AG04449 (cell line): ENCODE measurements at regions not wholly inside any gene's neighbourhood (a gene's known extent, or its start where the extent isn't known, plus 50 kb on each side); places are given as distances from the start of the nearest gene placed in this dataset.

ENCODE experiments used
- CTCF ChIA-PET: fragments of 350-600 bp; formaldehyde crosslinking; extraction: SDS; loops from one replicate; lab custom pipeline; 2021; ENCODE audit warnings: antibody characterized with exemption; lab: Yijun Ruan, JAX
- POLR2A ChIA-PET: fragments of 400-600, 350-600 bp; formaldehyde crosslinking; extraction: SDS; loops from one replicate; lab custom pipeline; 2020; ENCODE audit warnings: antibody characterized with exemption, inconsistent platforms; lab: Yijun Ruan, JAX
- DNase-seq: peaks from one replicate; pipeline ENCODE4 v3.0.0-alpha.2; 2010; ENCODE audit warnings: low read depth, low spot score
- H3K4me3 ChIP-seq: 2 replicates; pipeline ENCODE4 v1.5.1; 2011; ENCODE audit warnings: low read depth, mild to moderate bottlenecking, control low read depth, low read length
- TF ChIP-seq, protein P1 (sequence below): IDR thresholded peaks from one replicate; pipeline ENCODE4 v1.5.1; 2011; ENCODE audit warnings: mild to moderate bottlenecking, moderate library complexity, low read length, control low read depth, inconsistent platforms; ENCODE audit not compliant: insufficient read depth; ENCODE audit errors: missing control alignments

- POLR2A ChIA-PET = no interaction called here
- no peak overlapping the region for H3K4me3 ChIP-seq
- TF ChIP-seq, protein P1, sequence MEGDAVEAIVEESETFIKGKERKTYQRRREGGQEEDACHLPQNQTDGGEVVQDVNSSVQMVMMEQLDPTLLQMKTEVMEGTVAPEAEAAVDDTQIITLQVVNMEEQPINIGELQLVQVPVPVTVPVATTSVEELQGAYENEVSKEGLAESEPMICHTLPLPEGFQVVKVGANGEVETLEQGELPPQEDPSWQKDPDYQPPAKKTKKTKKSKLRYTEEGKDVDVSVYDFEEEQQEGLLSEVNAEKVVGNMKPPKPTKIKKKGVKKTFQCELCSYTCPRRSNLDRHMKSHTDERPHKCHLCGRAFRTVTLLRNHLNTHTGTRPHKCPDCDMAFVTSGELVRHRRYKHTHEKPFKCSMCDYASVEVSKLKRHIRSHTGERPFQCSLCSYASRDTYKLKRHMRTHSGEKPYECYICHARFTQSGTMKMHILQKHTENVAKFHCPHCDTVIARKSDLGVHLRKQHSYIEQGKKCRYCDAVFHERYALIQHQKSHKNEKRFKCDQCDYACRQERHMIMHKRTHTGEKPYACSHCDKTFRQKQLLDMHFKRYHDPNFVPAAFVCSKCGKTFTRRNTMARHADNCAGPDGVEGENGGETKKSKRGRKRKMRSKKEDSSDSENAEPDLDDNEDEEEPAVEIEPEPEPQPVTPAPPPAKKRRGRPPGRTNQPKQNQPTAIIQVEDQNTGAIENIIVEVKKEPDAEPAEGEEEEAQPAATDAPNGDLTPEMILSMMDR = no peak
- no peak for DNase-seq
- CTCF ChIA-PET = interaction anchor here (1.7 kb wide), 1 partner anchor 23 kb away, joined by 4 read pairs; no protein-coding TSS in a partner anchor
Measured at GRCh38 chr2:217016796-217017419, 157.0 kb upstream of the TNP1 start.

DNA sequence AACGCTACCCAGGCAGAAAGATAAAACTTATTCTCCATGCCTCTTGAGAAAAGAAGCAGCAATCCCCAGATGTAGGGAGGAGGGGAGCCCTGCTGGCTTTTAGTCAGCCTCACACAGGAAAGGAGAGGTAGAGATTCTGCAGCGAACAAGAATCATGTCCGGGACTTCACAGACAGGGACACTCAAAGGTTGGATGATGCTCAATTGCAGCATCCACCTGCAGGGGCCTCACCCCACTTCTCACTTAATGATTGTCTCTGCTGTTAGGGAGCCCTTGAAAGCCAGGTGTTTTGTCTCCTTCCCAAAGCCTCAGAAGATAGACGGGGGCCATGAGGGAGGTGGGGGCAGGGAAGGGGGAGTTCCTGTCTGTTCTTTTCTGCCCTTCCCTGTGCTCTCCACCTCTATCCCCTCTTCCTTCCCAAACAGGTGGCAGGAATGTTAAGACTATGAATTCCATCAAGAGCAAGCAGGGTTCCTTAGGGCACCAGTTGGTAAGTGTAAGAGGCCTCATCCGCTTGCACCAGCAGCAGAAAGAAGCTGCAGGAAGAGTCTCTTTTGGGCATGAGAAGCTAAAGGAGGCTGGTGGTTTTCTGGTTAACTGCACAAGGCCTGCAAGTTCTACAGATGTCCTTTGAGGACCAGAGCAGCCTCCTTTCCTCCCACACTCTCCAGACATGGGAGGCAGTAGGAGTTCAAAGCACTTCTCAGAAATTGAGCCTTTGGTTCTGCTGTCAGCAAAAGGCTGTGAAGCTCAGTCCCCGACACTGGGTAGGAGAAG, 154.7 kb upstream of the TNP1 start:
- no peak overlapping the region for H3K4me3 ChIP-seq
- DNase-seq = no peak
- TF ChIP-seq, protein P1 = no peak
- CTCF ChIA-PET = interaction anchor here (1.0 kb wide), 1 partner anchor 316 kb away, joined by 4 read pairs; no protein-coding TSS in a partner anchor
- POLR2A ChIA-PET = no interaction called here

DNA sequence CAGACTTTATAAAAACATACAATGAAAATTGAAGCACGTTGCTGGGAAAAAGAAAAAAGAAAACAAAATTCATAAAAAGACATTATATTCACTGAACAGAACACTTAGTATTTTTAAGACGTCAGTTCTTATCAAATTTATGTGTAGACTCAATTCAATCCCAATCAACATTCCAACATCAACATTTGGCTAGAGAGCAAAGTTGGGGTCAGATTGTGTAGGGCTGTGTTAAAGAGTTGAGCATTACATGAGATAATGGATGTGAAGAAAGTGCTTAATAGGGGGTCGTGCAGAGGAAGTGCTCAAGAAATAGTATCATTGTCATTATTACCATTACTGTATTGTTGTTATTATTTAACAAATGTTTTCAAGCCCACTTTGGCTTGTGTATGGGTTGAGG, 154.1 kb upstream of the TNP1 start:
- TF ChIP-seq, protein P1 = no peak
- H3K4me3 ChIP-seq = no peak overlapping the region
- POLR2A ChIA-PET = no interaction called here
- CTCF ChIA-PET = no interaction called here
- DNase-seq = no peak

DNA sequence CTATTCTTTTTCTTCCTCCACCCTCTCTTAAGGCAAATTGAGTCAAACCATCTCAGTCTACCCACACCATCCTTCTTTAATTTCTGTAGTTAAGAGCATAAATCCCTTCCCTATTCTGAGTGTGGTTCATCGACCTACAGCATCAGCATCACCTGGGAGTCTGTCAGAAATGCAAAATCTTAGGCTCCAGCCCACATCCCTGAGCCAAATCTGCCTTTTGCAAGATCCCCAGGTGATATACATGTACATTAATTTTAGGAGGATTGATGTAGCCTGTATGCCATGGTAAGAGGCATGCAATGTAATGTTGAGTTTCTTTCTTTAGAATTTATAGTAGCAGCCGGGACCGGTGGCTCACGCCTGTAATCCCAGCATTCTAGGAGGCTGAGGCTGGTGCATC, 151.7 kb upstream of the TNP1 start:
- ChIA-PET POLR2A (interaction anchor here (0.6 kb wide), 1 partner anchor 27 kb away, joined by 3 read pairs; no protein-coding TSS in a partner anchor), CTCF (no interaction called here)

GRCh38 chr2:217010173-217010572, 150.3 kb upstream of the TNP1 start:
- no peak for DNase-seq
- POLR2A ChIA-PET = no interaction called here
- CTCF ChIA-PET = no interaction called here
- TF ChIP-seq, protein P1 = no peak
- no peak overlapping the region for H3K4me3 ChIP-seq

More for the DNA sequence above, 151.7 kb upstream of the TNP1 start:
- TF ChIP-seq, protein P1 = no peak
- DNase-seq = no peak
- no peak overlapping the region for H3K4me3 ChIP-seq

DNA sequence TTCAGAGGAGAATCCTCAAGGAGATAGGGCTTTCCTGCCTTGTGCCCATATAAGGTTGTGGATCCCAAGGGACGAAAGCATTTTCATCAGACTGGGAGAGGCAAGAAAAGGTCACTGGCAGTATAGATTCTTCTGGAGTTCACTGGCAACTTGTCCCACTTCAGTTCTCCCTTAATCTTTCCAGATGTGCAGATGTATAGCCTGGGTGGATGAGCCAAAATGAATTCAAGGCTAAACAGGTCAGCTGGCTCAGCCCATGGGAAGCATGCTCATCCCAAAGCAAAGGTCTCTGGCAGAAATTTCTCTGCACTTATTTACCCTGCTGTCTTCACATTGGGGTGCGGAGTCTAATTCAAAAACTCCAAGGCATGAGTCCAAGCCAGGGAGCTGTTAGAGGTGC, 148.9 kb upstream of the TNP1 start:
- DNase-seq = no peak
- no peak overlapping the region for H3K4me3 ChIP-seq
- POLR2A ChIA-PET = no interaction called here
- CTCF ChIA-PET = no interaction called here
- TF ChIP-seq, protein P1 = no peak
